ENCODE measurements at regions not wholly inside any gene's neighbourhood (a gene's known extent, or its start where the extent isn't known, plus 50 kb on each side); places are given as distances from the start of the nearest gene placed in this dataset.

DNA sequence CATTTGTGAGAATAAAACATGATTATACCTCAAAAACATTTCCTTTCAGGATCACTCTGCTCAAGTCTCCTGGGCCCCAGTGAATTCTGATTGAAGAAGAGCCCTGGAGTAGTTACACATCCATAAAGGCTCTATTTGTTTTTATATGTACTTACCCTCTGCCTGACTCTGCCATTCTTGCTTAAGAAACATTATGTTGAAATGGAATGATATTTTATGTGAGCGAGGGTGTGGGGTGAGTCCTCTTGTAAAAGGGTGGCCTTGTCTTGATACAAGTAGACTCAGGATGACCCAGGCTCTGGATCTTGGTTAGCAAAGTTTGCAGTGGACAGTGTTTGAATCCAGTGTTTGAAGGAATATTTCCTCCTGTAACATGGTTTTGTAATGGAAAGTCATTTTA lies 215.4 kb upstream of the PREP start:
- TF ChIP-seq, protein P1, sequence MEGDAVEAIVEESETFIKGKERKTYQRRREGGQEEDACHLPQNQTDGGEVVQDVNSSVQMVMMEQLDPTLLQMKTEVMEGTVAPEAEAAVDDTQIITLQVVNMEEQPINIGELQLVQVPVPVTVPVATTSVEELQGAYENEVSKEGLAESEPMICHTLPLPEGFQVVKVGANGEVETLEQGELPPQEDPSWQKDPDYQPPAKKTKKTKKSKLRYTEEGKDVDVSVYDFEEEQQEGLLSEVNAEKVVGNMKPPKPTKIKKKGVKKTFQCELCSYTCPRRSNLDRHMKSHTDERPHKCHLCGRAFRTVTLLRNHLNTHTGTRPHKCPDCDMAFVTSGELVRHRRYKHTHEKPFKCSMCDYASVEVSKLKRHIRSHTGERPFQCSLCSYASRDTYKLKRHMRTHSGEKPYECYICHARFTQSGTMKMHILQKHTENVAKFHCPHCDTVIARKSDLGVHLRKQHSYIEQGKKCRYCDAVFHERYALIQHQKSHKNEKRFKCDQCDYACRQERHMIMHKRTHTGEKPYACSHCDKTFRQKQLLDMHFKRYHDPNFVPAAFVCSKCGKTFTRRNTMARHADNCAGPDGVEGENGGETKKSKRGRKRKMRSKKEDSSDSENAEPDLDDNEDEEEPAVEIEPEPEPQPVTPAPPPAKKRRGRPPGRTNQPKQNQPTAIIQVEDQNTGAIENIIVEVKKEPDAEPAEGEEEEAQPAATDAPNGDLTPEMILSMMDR (IDR thresholded peaks at IDR 0.05; ENCODE audit: low read depth, low read length) = no peak
- TF ChIP-seq, protein P2, sequence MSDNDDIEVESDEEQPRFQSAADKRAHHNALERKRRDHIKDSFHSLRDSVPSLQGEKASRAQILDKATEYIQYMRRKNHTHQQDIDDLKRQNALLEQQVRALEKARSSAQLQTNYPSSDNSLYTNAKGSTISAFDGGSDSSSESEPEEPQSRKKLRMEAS (IDR thresholded peaks at IDR 0.05; ENCODE audit: low read depth, low read length) = no peak
